ENCODE measurements at regions not wholly inside any gene's neighbourhood (a gene's known extent, or its start where the extent isn't known, plus 50 kb on each side); places are given as distances from the start of the nearest gene placed in this dataset.
"Not testable (repeated sequence)": the region's sequence is repeated elsewhere in the genome, so short reads cannot be mapped to it uniquely, and the experiment has no call there.

GRCh38 chr5:84885485-84886258 is 501.0 kb upstream of the EDIL3 start:
- TF ChIP-seq CTCF (IDR thresholded peaks at IDR 0.05; ENCODE audit: low read depth, low read length, missing control alignments) = no peak
- no peak for DNase-seq (ENCODE audit: low read depth)

GRCh38 chr5:84881737-84882136 is 497.1 kb upstream of the EDIL3 start:
- H3K4me3 ChIP-seq (ENCODE audit: low read depth, low read length) = no peak overlapping the region
- DNase-seq (ENCODE audit: low read depth) = no peak
- TF ChIP-seq CTCF (IDR thresholded peaks at IDR 0.05; ENCODE audit: low read depth, low read length, missing control alignments) = no peak

More at GRCh38 chr5:84885485-84886258, 501.0 kb upstream of the EDIL3 start:
- H3K4me3 ChIP-seq (ENCODE audit: low read depth, low read length) = no peak overlapping the region

- no peak for DNase-seq (ENCODE audit: low read depth)
- no peak for TF ChIP-seq CTCF (IDR thresholded peaks at IDR 0.05; ENCODE audit: low read depth, low read length, missing control alignments)
- H3K4me3 ChIP-seq (ENCODE audit: low read depth, low read length) = no peak overlapping the region
These were observed 489.5 kb upstream of the EDIL3 start for GRCh38 chr5:84874196-84874595.

- no peak for TF ChIP-seq CTCF (IDR thresholded peaks at IDR 0.05; ENCODE audit: low read depth, low read length, missing control alignments)
- no peak for DNase-seq (ENCODE audit: low read depth)
- H3K4me3 ChIP-seq (ENCODE audit: low read depth, low read length) = no peak overlapping the region
These were observed 488.1 kb upstream of the EDIL3 start for GRCh38 chr5:84872768-84873167.

GRCh38 chr5:84870369-84870768 is 485.7 kb upstream of the EDIL3 start:
- no peak for TF ChIP-seq CTCF (IDR thresholded peaks at IDR 0.05; ENCODE audit: low read depth, low read length, missing control alignments)
- no peak overlapping the region for H3K4me3 ChIP-seq (ENCODE audit: low read depth, low read length)
- DNase-seq (ENCODE audit: low read depth) = no peak

GRCh38 chr5:84869675-84870074 is 485.0 kb upstream of the EDIL3 start:
- no peak for DNase-seq (ENCODE audit: low read depth)
- TF ChIP-seq CTCF (IDR thresholded peaks at IDR 0.05; ENCODE audit: low read depth, low read length, missing control alignments) = no peak
- H3K4me3 ChIP-seq (ENCODE audit: low read depth, low read length) = no peak overlapping the region

GRCh38 chr5:84863936-84864335 is 479.3 kb upstream of the EDIL3 start:
- H3K4me3 ChIP-seq (ENCODE audit: low read depth, low read length); DNase-seq (ENCODE audit: low read depth): not testable (repeated sequence)

Measured in GM12864 (cell line).